ENCODE measurements at regions not wholly inside any gene's neighbourhood (a gene's known extent, or its start where the extent isn't known, plus 50 kb on each side); places are given as distances from the start of the nearest gene placed in this dataset.

GRCh38 chr3:116512281-116512680, 67.0 kb upstream of the LSAMP start:
- no peak overlapping the region for H2AFZ ChIP-seq (ENCODE audit: control insufficient read depth, low read depth, low read length)
- H3K4me3 ChIP-seq, result no peak overlapping the region
- intact Hi-C loops (cut with micrococcal nuclease; ENCODE audit: unreplicated experiment) (no loop called here), in situ Hi-C loops (cut with MboI) (no loop called here)
- ChIA-PET RAD21 (ENCODE audit: unreplicated experiment) (no interaction called here), SMC1A (ENCODE audit: uncharacterized antibody, unreplicated experiment) (no interaction called here), CTCF (no interaction called here), POLR2A (no interaction called here)
- no peak overlapping the region for H3K4me2 ChIP-seq (ENCODE audit: control insufficient read depth, insufficient read depth)
- DNase-seq (ENCODE audit: low read depth, low spot score), result no peak
- no TSS peak for BruUV-seq (replicated peaks)
- no peak overlapping the region for H3K27ac ChIP-seq (ENCODE audit: control insufficient read depth, insufficient read depth)
- H3K9me3 ChIP-seq (replicated peaks; ENCODE audit: control insufficient read depth, insufficient read depth, low read length), result no peaks in the 10 kb centered on the region
- WGBS (ENCODE audit: insufficient coverage, insufficient replicate concordance, low lambda C conversion rate, missing lambda C conversion rate), result 69% methylated on average over 2 of the region's 2 CpGs
- no peaks in the 10 kb centered on the region for H3K27me3 ChIP-seq (replicated peaks in 1 of 2; ENCODE audit: control insufficient read depth in 2 of 2, insufficient read depth in 2 of 2, low read length in 1 of 2)
- no peak overlapping the region for H3K9ac ChIP-seq (ENCODE audit: control insufficient read depth, insufficient read depth, low read length)
- no peaks in the 10 kb centered on the region for H4K20me1 ChIP-seq (ENCODE audit: control insufficient read depth, insufficient read depth)
- no peaks in the 10 kb centered on the region for H3K79me2 ChIP-seq (ENCODE audit: control insufficient read depth, insufficient read depth, low read length)
- H3K4me1 ChIP-seq (ENCODE audit: control insufficient read depth, insufficient read depth, low read length), result no peaks in the 10 kb centered on the region
- no peak for ATAC-seq
- no peak for FAIRE-seq
- no peaks in the 10 kb centered on the region for H3K36me3 ChIP-seq (ENCODE audit: control insufficient read depth in 2 of 2, insufficient read depth in 2 of 2, low read length in 1 of 2)
- TF ChIP-seq CUX1 (IDR thresholded peaks at IDR 0.05; ENCODE audit: insufficient replicate concordance, low read depth, low read length) (no peak), ZSCAN29 (IDR thresholded peaks at IDR 0.05) (no peak), STAT1 (conservative IDR thresholded peaks at IDR 0.05) (no peak), SIX5 (IDR thresholded peaks at IDR 0.05; ENCODE audit: low read depth, low read length, severe bottlenecking) (no peak), BCLAF1 (IDR thresholded peaks at IDR 0.05) (no peak), ZNF592 (IDR thresholded peaks at IDR 0.05) (no peak), STAT3 (IDR thresholded peaks at IDR 0.05; ENCODE audit: low read depth, low read length) (no peak), TBL1XR1 (IDR thresholded peaks at IDR 0.05; ENCODE audit: low read depth, low read length) (no peak)
- TF ChIP-seq, protein P1, sequence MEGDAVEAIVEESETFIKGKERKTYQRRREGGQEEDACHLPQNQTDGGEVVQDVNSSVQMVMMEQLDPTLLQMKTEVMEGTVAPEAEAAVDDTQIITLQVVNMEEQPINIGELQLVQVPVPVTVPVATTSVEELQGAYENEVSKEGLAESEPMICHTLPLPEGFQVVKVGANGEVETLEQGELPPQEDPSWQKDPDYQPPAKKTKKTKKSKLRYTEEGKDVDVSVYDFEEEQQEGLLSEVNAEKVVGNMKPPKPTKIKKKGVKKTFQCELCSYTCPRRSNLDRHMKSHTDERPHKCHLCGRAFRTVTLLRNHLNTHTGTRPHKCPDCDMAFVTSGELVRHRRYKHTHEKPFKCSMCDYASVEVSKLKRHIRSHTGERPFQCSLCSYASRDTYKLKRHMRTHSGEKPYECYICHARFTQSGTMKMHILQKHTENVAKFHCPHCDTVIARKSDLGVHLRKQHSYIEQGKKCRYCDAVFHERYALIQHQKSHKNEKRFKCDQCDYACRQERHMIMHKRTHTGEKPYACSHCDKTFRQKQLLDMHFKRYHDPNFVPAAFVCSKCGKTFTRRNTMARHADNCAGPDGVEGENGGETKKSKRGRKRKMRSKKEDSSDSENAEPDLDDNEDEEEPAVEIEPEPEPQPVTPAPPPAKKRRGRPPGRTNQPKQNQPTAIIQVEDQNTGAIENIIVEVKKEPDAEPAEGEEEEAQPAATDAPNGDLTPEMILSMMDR (IDR thresholded peaks at IDR 0.05 in 2 of 3, conservative IDR thresholded peaks at IDR 0.05 in 1 of 3; ENCODE audit: control insufficient read depth in 2 of 3, extremely low read depth in 1 of 3, insufficient read depth in 1 of 3, low read depth in 3 of 3, low read length in 3 of 3), result no peak

All from GM12878 (cell line).